Endothelial cell (in vitro differentiated cells): ENCODE measurements at regions not wholly inside any gene's neighbourhood (a gene's known extent, or its start where the extent isn't known, plus 50 kb on each side); places are given as distances from the start of the nearest gene placed in this dataset.

Experiments
- DNase-seq: peaks from one replicate; pipeline ENCODE4 v3.0.0; 2021; ENCODE audit warnings: low spot score
- H3K27ac Mint-ChIP-seq: one replicate; pipeline ENCODE4 v1.8.0; 2021; ENCODE audit warnings: mixed read lengths, inconsistent platforms; ENCODE audit not compliant: unreplicated experiment
- H3K27me3 Mint-ChIP-seq: one replicate; pipeline ENCODE4 v1.8.0; 2021; ENCODE audit warnings: mild to moderate bottlenecking, moderate library complexity, mixed read lengths, inconsistent platforms; ENCODE audit not compliant: unreplicated experiment
- H3K36me3 Mint-ChIP-seq: one replicate; pipeline ENCODE4 v1.8.0; 2021; ENCODE audit warnings: mild to moderate bottlenecking, low read depth, mixed read lengths, inconsistent platforms; ENCODE audit not compliant: unreplicated experiment
- H3K4me1 Mint-ChIP-seq: one replicate; pipeline ENCODE4 v1.8.0; 2021; ENCODE audit warnings: mild to moderate bottlenecking, mixed read lengths, inconsistent platforms; ENCODE audit not compliant: unreplicated experiment
- H3K4me3 Mint-ChIP-seq: one replicate; pipeline ENCODE4 v1.8.0; 2021; ENCODE audit warnings: mild to moderate bottlenecking, mixed read lengths, inconsistent platforms; ENCODE audit not compliant: unreplicated experiment
- H3K9me3 Mint-ChIP-seq: one replicate; pipeline ENCODE4 v1.8.0; 2021; ENCODE audit warnings: mixed read lengths, inconsistent platforms; ENCODE audit not compliant: unreplicated experiment
- CTCF ChIP-seq: fragments of 200-600 bp; sonication (generic); IDR thresholded peaks from one replicate; pipeline ENCODE4 v1.5.0; 2021; ENCODE audit warnings: antibody characterized with exemption; ENCODE audit not compliant: unreplicated experiment

GRCh38 chr1:82836973-82837680 lies 1036.4 kb downstream of the ADGRL2 start:
- Mint-ChIP-seq H3K4me1 (peaks cover 23% of the 10 kb centered on the region), H3K4me3 (no peak overlapping the region), H3K9me3 (peaks cover 4% of the 10 kb centered on the region), H3K36me3 (peaks cover 4% of the 10 kb centered on the region), H3K27ac (no peak overlapping the region), H3K27me3 (peaks cover 1% of the 10 kb centered on the region)
- no peak for DNase-seq
- TF ChIP-seq CTCF: no peak

- Mint-ChIP-seq H3K27me3 (peaks cover 1% of the 10 kb centered on the region), H3K4me3 (no peak overlapping the region), H3K27ac (no peak overlapping the region), H3K9me3 (peaks cover 4% of the 10 kb centered on the region), H3K4me1 (peaks cover 23% of the 10 kb centered on the region), H3K36me3 (peaks cover 4% of the 10 kb centered on the region)
- no peak for TF ChIP-seq CTCF
- no peak for DNase-seq
Observed at GRCh38 chr1:82836213-82836972, 1035.7 kb downstream of the ADGRL2 start.

GRCh38 chr1:82830690-82831380 lies 1030.1 kb downstream of the ADGRL2 start:
- Mint-ChIP-seq H3K4me1 (peaks cover 18% of the 10 kb centered on the region), H3K4me3 (no peak overlapping the region), H3K27ac (no peak overlapping the region), H3K27me3 (no peaks in the 10 kb centered on the region), H3K9me3 (peaks cover 4% of the 10 kb centered on the region), H3K36me3 (peaks cover 4% of the 10 kb centered on the region)
- no peak for TF ChIP-seq CTCF
- DNase-seq: no peak

- peaks cover 7% of the 10 kb centered on the region for H3K4me1 Mint-ChIP-seq
- TF ChIP-seq CTCF: no peak
- H3K9me3 Mint-ChIP-seq: peaks cover 4% of the 10 kb centered on the region
- H3K4me3 Mint-ChIP-seq: no peak overlapping the region
- peaks cover 4% of the 10 kb centered on the region for H3K36me3 Mint-ChIP-seq
- DNase-seq: no peak
- H3K27ac Mint-ChIP-seq: no peak overlapping the region
- no peaks in the 10 kb centered on the region for H3K27me3 Mint-ChIP-seq
Observed at GRCh38 chr1:82829527-82829926, 1028.8 kb downstream of the ADGRL2 start.

DNA sequence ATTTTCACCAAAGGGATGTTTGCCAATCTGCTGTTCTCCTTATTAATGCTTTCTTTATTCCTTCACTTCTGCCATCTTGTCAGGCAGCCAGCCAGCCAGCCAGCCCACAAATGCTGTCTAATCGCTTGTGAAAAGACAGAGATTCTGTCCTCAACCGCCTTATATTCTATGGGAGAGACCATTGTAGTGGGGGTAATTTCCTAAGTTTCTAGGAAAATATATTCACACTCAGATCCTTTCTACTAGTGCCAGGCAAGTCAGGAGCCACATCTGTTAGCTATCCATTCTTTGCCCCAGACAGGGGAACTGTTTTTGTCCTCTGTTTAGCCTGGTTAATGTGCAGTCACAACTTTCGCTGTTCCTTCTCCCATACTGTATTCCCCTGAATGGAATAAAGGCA lies 1023.1 kb downstream of the ADGRL2 start:
- Mint-ChIP-seq H3K27ac (no peak overlapping the region), H3K27me3 (no peaks in the 10 kb centered on the region), H3K36me3 (no peaks in the 10 kb centered on the region), H3K9me3 (no peaks in the 10 kb centered on the region), H3K4me3 (no peak overlapping the region), H3K4me1 (peaks cover 5% of the 10 kb centered on the region)
- no peak for TF ChIP-seq CTCF
- no peak for DNase-seq
